Natural killer cell (primary cell): ENCODE measurements at regions not wholly inside any gene's neighbourhood (a gene's known extent, or its start where the extent isn't known, plus 50 kb on each side); places are given as distances from the start of the nearest gene placed in this dataset.

Experiments used
- ATAC-seq, 3 donors: fragments of 150-1000 bp in 2 of 3; fragments of 200-7000 bp in 1 of 3; cut with Tn5 transposase; 1 replicate in 1 of 3; 2 replicates in 2 of 3; pipeline ENCODE4 v1.10.0; 2021; ENCODE audit warnings: mild to moderate bottlenecking in 2 of 3, moderate library complexity in 2 of 3
- DNase-seq, 2 donors: peaks; one replicate each; pipeline versions ENCODE4 v3.0.0 to v3.0.0-alpha.2; 2013 to 2021; ENCODE audit warnings: mixed read lengths in 1 of 2
- H3K27ac ChIP-seq: one replicate; pipeline ENCODE4 v1.5.1; 2013; ENCODE audit warnings: mild to moderate bottlenecking, low read length
- H3K27me3 ChIP-seq: one replicate; pipeline ENCODE4 v1.6.1; 2013; ENCODE audit warnings: low read length; ENCODE audit not compliant: control insufficient read depth, insufficient read depth
- H3K36me3 ChIP-seq: one replicate; pipeline ENCODE4 v1.6.1; 2013; ENCODE audit warnings: low read length; ENCODE audit not compliant: control insufficient read depth, insufficient read depth
- H3K4me1 ChIP-seq: one replicate; pipeline ENCODE4 v1.6.1; 2013; ENCODE audit warnings: low read length; ENCODE audit not compliant: control insufficient read depth, insufficient read depth
- H3K4me3 ChIP-seq: one replicate; pipeline ENCODE4 v1.5.1; 2013; ENCODE audit warnings: low read length
- H3K9me3 ChIP-seq: one replicate; pipeline ENCODE4 v1.6.1; 2013; ENCODE audit warnings: low read length; ENCODE audit not compliant: control insufficient read depth, insufficient read depth
- H3K27ac Mint-ChIP-seq, 2 donors: one replicate each; pipeline ENCODE4 v1.8.0; 2022; ENCODE audit warnings: mild to moderate bottlenecking in 2 of 2, mixed read lengths in 2 of 2, moderate library complexity in 1 of 2
- H3K27me3 Mint-ChIP-seq, 2 donors: one replicate each; pipeline ENCODE4 v1.8.0; 2022; ENCODE audit warnings: low read depth in 2 of 2, mixed read lengths in 2 of 2
- H3K36me3 Mint-ChIP-seq: one replicate; pipeline ENCODE4 v1.8.0; 2022; ENCODE audit warnings: mixed read lengths
- H3K4me1 Mint-ChIP-seq, 2 donors: one replicate each; pipeline ENCODE4 v1.8.0; 2022; ENCODE audit warnings: mixed read lengths in 2 of 2
- H3K4me3 Mint-ChIP-seq: one replicate; pipeline ENCODE4 v1.8.0; 2022; ENCODE audit warnings: mild to moderate bottlenecking, moderate library complexity, mixed read lengths
- H3K9me3 Mint-ChIP-seq, 2 donors: one replicate each; pipeline ENCODE4 v1.8.0; 2022; ENCODE audit warnings: mixed read lengths in 2 of 2
- CTCF ChIP-seq: fragments of 200-600 bp; IDR thresholded peaks from one replicate; pipeline ENCODE4 v1.8.0; 2022; ENCODE audit warnings: antibody characterized with exemption
- WGBS: methylation state at CpG from one replicate; pipeline ENCODE4 v1.1.7; 2013; ENCODE audit warnings: missing lambda C conversion rate; ENCODE audit not compliant: insufficient coverage; 5-methylcytosine and 5-hydroxymethylcytosine counted together
- intact Hi-C: fragments of 100-400 bp; cut with micrococcal nuclease; formaldehyde crosslinking; loops from one replicate; pipeline ENCODE4 v1.14.2; 2022

GRCh38 chr17:27974531-27975145 is 67.8 kb upstream of the NLK start:
- no peak for TF ChIP-seq CTCF
- DNase-seq, result no peak
- Mint-ChIP-seq H3K9me3 (no peaks in the 10 kb centered on the region), H3K4me3 (no peak overlapping the region), H3K36me3 (no peaks in the 10 kb centered on the region), H3K4me1 (no peaks in the 10 kb centered on the region), H3K27ac (no peak overlapping the region), H3K27me3 (peaks cover 0 to 11% of the 10 kb centered on the region in 2 donors)
- Histone ChIP-seq H3K4me1 (no peaks in the 10 kb centered on the region), H3K4me3 (no peak overlapping the region), H3K27me3 (peaks cover 2% of the 10 kb centered on the region), H3K27ac (no peak overlapping the region), H3K9me3 (no peaks in the 10 kb centered on the region), H3K36me3 (no peaks in the 10 kb centered on the region)
- ATAC-seq, result no peak
- intact Hi-C loops, result no loop called here
- whole genome bisulfite sequencing, result 89% methylated on average over 6 of the region's 6 CpGs

GRCh38 chr17:27975146-27976011 is 67.1 kb upstream of the NLK start:
- Mint-ChIP-seq H3K36me3 (no peaks in the 10 kb centered on the region), H3K9me3 (no peaks in the 10 kb centered on the region), H3K27ac (no peak overlapping the region), H3K27me3 (peaks cover 6 to 10% of the 10 kb centered on the region in 2 donors), H3K4me3 (no peak overlapping the region), H3K4me1 (no peaks in the 10 kb centered on the region)
- no peaks in the 10 kb centered on the region for H3K36me3 ChIP-seq
- H3K27me3 ChIP-seq, result no peaks in the 10 kb centered on the region
- no peaks in the 10 kb centered on the region for H3K4me1 ChIP-seq
- ATAC-seq, result no peak
- no peak overlapping the region for H3K4me3 ChIP-seq
- no peak overlapping the region for H3K27ac ChIP-seq
- intact Hi-C loops, result no loop called here
- no peak for TF ChIP-seq CTCF
- WGBS, result 83% methylated on average over 6 of the region's 6 CpGs
- no peaks in the 10 kb centered on the region for H3K9me3 ChIP-seq
- no peak for DNase-seq

- intact Hi-C loops, result no loop called here
- Histone ChIP-seq H3K9me3 (no peaks in the 10 kb centered on the region), H3K36me3 (no peaks in the 10 kb centered on the region), H3K4me1 (no peaks in the 10 kb centered on the region), H3K4me3 (no peak overlapping the region), H3K27ac (no peak overlapping the region), H3K27me3 (no peaks in the 10 kb centered on the region)
- Mint-ChIP-seq H3K4me3 (no peak overlapping the region), H3K4me1 (no peaks in the 10 kb centered on the region), H3K9me3 (no peaks in the 10 kb centered on the region), H3K27ac (no peak overlapping the region), H3K27me3 (peaks cover 8 to 13% of the 10 kb centered on the region in 2 donors), H3K36me3 (no peaks in the 10 kb centered on the region)
- ATAC-seq (no peak), DNase-seq (no peak)
- TF ChIP-seq CTCF, result no peak
- 83% methylated on average over 3 of the region's 3 CpGs for WGBS
These were observed 66.1 kb upstream of the NLK start for GRCh38 chr17:27976331-27976730.
